Hematopoietic multipotent progenitor cell treated with erythropoietin and hydrocortisone succinate and interleukin-3 and kit ligand, for 15 days (in vitro differentiated cells): ENCODE measurements at regions not wholly inside any gene's neighbourhood (a gene's known extent, or its start where the extent isn't known, plus 50 kb on each side); places are given as distances from the start of the nearest gene placed in this dataset.
"Not testable (repeated sequence)": the region's sequence is repeated elsewhere in the genome, so short reads cannot be mapped to it uniquely, and the experiment has no call there.

ENCODE experiments used
- DNase-seq: peaks from one replicate; pipeline ENCODE4 v3.0.0-alpha.2; 2015; ENCODE audit warnings: low spot score

DNA sequence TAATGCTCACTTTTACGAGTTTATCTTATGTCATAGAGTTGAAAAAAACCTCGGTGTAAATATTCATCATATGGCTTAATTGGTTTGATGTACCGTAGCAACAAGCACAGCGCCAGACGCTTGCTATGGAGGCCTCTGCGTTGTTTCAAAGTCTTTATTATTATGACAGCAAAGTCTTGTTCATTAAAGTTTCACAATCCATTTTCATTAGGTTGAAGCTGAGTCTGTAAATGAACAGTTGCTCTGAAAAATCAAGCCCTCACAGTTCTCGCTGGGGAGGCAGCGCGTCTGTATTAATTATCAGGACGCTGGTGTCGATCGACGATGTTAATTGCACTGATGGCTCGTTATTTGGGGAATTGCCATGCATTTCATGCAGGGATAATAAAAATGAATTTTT is 185.6 kb downstream of the INSC start:
- DNase-seq = no peak

DNA sequence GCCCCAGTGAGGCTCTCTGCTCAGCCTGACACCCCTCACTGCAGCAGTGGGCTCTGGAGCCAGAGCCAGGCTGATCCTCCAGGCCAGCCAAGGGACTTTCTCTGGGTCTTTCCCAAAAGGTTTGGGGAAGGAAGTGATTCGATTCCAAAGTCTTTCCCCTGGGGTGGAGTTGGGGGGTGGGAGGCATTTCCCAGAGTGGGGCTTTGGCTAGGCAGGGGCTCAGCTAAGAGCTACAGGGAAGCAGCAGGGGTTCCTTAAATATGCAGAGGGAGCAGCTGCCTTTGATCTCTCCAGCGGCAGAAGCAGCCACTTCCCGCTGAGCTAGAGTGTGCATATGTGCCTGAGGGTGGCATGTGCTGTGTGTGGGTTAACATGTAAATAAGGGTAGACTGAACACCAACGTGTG is 192.9 kb downstream of the INSC start:
- DNase-seq = no peak

DNA sequence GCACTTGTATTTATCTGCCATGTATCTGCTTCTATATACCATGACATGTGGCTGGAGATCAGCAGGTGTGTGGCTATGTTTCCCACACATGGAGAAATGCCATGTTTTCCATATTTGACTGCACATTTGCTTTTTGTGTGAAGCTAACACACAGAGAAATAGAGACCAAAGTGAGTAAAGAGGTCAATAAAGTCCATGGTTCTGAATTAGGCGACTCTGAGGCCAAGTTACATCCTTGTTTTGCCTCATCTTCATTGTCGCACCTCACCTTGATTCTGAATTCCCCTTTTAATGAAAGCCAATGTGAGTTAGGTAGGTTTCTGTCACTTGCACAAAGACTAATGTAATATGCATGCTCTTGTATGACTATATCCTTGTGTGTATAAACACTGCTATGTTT is 194.1 kb downstream of the INSC start:
- DNase-seq = no peak

DNA sequence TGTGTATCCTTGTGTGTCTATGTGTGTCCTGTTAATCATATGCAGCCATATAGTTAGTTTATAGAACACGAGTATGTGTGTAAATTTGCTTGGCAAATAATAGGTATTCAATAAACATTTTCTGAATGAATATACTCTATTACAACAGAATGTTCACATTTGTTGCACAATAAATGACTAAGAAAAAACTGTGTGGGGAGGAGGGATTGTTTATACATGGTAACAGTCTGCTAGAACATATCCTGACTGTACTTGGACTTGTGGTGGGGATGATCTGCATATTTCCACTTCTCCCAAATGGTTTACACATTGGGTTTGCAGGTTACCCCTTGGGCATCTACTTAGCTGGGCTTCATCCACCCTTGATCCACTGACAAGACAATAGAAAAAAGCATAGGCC is 194.6 kb downstream of the INSC start:
- no peak for DNase-seq

DNA sequence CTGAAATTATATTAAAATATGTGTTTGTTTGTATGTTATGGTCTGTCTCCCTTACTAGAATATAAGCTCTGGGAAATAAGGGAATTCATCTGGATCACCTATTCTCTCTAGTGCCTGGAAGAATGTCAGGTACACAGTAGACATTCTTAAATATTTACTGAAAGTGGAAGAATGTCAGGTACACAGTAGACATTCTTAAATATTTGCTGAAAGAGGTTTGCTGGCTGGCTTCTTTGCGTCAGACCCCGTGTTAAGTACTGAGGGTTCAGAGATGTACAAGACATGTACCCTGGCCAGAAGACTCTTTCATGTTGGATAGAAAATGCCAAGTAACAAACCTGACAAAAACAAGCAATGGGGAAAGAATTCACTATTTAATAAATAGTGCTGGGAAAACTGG is 199.1 kb downstream of the INSC start:
- DNase-seq = no peak

DNA sequence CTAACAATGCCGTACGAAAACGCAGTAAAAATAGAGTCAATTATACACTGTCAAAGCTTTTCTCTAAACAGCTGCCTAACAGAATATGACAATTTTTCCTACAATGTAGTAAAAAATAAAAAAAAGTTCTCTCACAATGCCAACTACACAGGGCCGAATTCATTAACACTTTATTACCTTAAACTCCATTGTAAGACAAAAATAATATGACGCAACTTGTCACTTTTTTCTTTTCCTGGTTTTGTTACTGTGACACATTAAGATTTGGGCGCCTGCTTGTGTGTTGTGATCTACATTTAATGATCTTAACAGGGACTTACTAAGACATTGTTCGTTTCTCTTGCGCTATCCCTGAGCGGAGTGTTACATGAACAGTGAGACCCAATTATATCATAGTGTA is 204.1 kb downstream of the INSC start:
- no peak for DNase-seq

DNA sequence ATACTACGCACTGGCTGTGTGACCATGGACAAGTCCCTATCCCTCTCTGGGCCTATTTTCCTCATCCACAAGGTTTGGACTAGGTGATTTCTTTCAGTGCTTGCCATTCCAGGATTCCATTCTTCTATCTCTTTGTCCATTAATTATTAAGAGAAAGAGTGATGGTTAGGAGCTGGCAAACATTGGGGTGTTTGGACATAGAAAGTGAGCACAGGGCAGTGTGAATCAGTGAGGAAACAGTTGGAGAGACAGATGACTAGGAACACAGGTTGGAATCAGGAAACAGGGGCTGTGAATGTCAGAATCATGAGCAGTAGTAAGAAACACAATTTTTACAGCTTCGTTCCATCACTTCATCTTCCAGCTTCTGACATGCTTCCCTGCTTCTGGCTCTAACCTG is 211.8 kb downstream of the INSC start:
- DNase-seq = no peak

DNA sequence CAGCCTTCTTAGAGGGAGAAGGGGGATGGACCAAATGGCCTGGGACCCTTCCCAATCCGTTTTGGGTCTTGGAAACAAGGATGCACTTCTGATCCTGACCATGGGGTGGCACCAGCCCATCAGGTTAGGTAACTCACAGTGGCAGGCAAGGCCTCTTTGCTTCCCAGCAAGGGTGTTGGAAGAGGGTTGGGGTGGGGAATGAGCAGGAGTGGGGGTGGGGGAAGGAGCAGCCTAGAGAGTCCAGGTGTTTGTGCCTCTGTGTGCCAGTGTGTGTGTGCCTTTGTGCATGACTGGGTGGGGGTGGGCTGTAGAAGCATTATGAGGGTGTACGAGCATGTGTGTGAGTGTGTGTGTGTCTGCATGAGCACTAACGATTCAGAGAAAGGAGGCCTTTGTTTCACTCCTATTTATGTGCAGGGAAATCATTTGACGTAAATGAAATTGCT is 213.1 kb downstream of the INSC start:
- no peak for DNase-seq

DNA sequence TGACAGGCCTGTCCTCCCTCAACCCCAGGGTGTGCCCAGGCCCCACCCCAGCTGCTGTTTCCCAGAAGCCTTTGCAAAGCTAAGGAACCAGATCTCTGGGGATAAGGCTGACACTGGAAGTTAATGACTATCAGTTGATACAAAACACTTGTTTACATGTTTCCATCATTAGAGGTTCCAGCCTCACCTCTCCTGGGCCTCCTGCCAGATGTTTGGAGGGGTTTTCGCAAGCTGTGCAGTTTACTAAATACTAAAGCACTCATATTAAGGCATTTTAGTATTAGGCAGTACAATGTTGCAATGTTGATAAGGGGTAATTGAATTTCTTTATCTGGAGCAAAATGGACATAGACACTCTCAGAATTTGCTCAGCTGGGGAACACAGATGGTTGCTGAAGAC is 218.7 kb downstream of the INSC start:
- DNase-seq = no peak

DNA sequence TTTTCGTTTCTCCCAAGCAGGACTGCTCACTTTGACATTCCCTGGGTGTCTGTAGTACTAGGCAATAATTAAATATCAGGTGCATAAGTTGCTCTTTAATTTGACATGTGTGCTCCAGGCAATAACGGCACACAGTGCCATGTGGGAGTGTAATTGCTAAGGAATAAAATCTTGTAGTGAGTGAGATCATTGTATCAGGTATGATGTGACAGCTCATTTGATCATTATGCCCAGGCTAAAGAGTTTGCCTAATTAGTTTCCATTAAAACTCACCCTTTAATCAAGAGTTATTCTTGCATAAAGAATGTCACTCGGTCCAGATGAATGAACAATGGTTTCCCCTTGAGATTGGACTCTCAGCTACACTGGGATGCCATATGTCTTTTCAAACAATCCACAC is 220.0 kb downstream of the INSC start:
- DNase-seq = no peak

DNA sequence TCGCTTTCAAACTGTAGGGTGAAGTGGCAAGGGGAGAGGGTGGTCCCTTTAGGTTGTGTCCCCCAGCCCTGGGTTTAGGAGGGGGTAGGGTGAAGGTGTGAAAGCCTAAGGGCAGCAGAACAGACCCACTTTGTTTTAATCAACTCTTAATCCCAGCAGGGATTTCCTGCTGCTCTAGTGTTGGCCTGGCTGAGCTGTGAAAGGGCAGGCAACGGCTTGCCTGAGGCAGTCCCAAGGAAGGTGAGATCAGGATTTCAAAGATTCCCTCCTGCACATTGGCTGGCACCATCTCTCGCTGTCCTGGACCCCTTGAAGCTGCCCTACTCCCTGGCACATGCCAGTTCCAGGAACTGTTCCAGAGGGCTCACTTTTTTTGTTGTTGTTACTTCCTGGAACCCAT is 221.3 kb downstream of the INSC start:
- DNase-seq = no peak

DNA sequence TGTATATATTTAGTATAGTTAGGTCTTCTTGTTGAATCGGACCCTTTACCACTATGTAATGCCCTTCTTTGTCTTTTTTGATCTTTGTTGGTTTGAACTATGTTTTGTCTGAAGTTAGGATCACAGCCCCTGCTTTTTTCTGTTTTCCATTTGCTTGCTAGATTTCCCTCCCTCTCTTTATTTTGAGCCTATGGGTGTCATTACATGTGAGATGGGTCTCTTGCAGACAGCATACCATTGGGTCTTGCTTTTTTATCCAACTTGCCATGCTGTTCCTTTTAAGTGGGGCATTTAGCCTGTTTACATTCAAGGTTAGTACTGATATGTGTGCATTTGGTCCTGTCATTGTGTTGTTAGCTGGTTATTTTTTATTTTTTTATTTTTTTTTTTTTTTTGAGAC is 224.6 kb downstream of the INSC start:
- DNase-seq = no peak

DNA sequence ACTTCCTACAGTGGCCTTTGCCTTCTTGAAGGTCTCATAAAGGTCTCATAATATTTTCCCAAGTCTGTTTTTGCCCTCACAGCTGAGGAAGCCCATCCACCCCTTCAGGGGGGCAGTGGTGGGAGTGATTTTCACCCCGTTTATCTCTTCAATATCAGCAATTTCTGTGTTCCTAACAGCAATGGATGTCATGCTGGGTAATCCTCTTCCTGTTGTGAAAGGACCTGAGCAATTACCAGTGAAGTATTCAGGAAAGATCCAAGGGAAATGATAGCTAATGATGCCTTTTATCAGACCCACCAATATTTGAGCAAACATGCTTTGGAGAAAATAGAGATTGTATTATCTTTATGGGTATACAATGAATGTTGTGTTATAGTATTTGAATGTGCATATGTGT is 226.9 kb downstream of the INSC start:
- DNase-seq = no peak

DNA sequence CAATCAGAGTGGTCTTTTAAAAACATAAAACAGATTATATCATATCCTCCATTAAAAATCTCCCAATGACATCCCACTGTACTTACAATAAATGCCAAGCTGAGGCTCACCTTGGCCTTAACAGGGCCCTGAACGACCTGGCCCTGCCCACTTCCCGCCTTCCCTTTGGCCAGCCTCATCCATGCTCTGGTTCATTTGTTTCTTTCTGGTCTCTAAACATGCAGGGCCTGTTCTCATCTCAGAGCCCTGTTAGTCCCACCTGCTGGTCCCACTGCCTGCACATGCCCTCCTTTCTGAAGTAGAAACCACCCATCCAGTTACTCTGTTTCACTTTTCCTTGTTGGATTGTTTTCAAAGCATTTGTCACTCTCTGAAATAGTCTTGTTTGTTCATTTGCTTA is 227.4 kb downstream of the INSC start:
- no peak for DNase-seq

DNA sequence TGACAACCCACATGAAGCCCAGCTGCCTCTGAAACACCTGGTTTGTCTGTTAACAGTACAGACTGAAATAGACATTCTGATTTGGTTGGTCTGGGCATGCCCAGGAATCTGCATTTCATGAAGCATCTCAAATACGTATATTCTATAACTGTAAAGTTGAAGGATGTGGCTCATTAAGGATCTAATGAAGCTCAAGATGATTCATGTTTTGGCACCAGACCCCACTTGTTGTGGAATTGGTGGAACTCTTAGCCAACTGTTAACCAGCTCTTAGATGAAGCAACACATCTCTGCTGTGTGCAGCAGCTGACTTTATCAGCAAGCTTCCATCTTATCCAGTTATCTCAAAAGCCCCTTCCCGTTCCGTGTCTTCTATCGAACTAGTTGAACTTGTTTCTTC is 232.2 kb downstream of the INSC start:
- DNase-seq = no peak

DNA sequence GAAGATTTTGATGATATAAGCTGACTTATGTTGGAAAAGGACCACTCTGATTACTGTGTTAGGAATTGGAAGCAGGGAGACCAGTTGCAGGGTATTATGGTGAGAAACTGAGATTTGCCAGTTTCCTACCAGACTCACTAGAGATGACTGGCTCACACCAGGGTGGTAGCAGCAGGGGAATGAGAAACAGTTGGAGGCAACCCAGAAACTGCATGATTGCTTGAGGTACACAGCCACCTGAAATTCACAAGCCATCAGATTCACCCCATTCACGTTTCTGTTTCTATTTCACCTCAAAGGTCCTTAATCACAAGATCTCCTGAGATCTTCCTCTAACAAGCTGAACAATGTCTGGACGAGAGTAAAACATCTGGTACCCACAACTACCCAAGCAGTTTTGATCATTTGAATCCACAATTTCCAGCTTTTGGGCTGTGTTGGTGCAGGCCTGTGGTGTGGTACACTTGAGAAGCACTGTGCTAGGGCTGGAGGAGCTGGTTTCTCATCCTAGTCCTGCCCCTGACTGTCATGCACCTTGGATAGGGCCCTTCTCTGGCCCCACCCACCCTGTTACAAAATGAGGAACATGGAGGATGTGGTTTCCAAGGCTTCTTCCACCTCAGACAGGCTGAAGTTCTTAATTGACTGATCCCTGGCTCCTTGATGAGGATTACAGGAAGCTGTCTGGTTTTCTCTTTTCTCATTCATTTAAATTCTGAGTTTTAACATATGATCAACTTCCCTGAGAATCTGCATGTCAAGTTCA is 233.4 kb downstream of the INSC start:
- no peak for DNase-seq

DNA sequence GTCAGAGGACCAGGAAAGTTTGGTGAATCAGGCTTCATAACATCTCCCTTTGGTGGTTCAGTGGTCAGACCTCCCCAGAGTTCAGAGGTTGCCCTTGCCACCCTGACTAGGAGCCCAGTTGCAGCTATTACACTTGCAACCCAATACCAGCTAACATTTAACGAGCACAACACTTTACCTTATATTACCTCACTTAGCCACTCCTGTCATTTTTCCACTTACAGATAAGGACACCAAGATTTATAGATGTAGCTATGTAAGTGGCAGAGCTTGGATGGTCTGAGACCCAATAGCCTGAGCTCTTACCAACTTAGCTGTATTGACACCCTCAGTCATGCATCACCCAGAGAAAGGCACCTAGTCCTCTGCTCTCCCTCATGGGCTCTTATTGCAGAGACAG is 234.7 kb downstream of the INSC start:
- DNase-seq = no peak

DNA sequence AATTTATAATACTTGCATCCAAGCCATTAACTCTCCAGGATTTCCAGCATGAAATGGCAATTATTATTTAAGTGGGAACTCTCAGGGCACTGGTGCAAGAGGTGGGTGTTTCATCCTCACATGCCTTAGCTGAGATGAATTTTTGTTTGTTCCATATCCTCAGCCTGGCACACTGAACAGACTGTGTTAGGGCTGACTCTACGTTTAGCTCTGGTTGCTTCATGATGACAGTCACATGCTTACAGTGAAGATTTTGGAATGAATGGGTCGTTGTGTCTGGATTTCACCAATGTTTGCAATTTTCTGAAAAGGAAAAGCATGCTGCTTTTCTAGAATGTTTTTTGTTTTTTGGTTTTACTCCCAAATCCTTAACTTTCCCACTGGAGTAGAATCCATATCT is 246.6 kb downstream of the INSC start:
- DNase-seq = no peak

DNA sequence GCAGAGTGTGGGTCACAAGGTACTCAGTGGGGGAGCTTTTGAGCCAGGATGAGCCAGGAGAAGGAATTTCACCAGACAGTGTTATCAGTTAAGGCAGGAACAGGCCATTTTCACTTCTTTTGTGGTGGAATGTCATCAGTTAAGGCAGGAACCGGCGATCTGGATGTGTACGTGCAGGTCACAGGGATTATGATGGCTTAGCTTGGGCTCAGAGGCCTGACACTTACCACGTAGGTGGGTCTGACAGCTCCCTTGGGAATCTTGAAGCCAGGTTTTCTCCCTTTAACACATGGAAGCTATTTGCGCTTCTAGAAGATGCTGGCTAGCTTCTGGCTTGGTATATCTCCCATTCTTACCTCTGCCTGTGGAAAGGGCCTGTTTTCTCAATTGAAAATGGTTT is 250.6 kb downstream of the INSC start:
- not testable (repeated sequence) for DNase-seq

DNA sequence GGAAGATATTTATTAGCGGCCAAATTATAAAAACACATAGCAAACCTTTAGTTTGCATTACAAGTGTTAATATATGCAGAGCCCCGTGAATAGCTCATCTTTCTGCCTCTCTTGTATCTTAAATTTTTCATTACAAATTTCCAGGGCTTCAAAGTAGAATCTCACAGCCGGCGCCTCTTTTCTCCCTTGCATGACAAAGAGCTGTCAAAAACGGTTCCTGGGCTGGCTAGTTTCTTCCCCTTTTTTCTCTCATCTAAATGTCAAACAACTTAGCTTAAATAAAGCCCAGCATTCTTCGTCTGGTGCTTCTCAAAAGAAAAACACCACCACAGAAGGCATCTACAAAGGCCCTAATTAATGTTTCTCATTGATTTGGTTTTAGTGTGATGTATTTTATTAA is 253.0 kb downstream of the INSC start:
- no peak for DNase-seq

DNA sequence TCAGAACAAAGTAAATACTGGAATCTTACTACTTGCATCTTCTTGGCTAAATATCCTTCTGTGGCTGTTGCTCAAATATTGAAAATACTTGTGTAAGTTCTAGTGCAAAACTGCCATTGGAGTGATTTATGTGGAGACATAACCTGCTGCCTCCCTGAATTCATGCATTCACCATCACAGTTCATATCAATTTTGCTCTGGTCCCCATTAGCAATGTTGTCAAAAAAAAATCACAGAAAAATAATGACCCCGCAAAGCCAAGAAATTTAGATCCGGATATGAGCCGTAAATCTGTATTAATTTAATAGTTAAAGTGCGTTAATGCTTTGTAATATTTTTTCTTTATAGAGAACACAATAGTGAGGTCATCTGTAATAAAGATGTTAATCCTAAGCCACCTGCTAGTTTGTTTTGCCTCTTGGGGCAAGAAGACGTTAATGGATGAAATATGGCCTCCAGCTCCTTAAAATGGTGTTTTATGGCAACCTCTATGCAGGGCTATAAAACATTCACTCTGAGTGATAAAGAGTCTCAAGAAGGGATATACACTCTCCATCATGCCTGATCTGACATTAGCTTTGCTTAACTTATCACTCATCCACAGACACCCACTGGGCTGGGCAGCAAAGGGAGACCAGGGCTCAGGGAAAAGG is 255.9 kb downstream of the INSC start:
- DNase-seq = no peak

DNA sequence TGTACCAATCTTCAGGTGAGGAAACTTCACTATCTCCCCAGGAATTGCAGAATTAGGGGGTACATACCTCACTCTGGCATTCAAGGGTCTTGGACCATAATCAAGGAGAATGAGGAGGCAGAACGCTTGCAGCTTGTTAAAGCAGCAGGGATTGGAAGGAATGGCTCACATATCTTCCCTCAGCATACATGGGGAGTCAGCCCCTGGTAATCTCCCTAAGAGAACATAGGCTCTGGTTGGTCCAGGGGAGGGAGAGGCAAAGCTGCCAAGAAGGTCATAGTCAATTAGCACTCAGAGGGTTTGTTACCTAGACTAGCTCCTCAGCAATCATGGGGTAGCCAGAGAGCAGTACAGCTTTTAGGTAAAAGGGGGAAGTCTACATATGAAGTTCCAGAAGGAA is 256.8 kb downstream of the INSC start:
- no peak for DNase-seq

DNA sequence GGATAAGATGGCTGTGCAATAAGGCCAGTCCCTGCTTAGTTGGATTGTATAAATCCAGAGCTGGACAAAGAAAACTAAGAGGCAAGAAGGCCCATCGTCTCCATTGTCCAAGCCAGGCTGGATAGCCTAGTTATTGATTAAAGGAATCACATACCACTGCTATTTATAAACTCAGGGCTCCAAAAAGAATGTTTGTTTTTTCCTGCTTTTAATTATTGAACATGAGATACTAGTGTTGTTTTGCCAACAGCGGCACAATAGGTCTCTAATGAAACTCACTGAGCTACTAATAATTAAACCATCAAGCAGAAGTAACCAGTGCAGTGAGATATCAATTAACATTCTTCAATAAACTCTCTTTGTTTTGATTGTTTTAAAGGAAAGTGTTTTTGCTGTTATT is 259.7 kb downstream of the INSC start:
- no peak for DNase-seq

DNA sequence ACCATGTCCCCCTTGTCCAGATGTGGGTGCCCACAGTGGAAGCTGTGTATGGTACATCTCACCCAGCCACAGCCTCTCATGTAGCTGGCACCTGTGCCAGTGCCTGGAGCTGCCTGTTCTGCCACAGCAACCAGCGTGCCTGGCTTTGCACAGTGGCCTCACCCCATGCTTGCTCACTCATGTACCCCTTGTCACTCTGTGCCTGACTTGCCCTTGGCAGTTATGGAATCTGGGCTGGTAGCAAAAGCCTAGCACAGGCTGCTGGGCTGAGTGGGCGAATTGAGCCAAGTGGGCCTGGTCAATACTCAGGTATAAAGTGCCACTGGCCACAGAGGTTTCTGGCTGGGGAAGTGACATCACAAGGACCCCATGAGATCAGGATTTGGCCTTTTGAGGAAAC is 264.2 kb downstream of the INSC start:
- DNase-seq = no peak
